ENCODE measurements at regions not wholly inside any gene's neighbourhood (a gene's known extent, or its start where the extent isn't known, plus 50 kb on each side); places are given as distances from the start of the nearest gene placed in this dataset.

- no peak for DNase-seq
Measured at GRCh38 chr10:128222332-128222849, 96.2 kb upstream of the MKI67 start.

- no peak for DNase-seq
Measured at GRCh38 chr10:128230401-128230800, 104.2 kb upstream of the MKI67 start.

- no peak for DNase-seq
Measured at GRCh38 chr10:128233422-128233821, 107.2 kb upstream of the MKI67 start.

- no peak for DNase-seq
Measured at GRCh38 chr10:128237710-128238109, 111.5 kb upstream of the MKI67 start.

GRCh38 chr10:128241023-128241422, 114.8 kb upstream of the MKI67 start:
- no peak for DNase-seq

GRCh38 chr10:128242641-128243040, 116.4 kb upstream of the MKI67 start:
- DNase-seq, result peak; percentile 42

- DNase-seq, result no peak
Measured at GRCh38 chr10:128245026-128245425, 118.8 kb upstream of the MKI67 start.

- DNase-seq, result no peak
Measured at GRCh38 chr10:128247576-128247975, 121.4 kb upstream of the MKI67 start.

GRCh38 chr10:128254476-128254875, 128.3 kb upstream of the MKI67 start:
- no peak for DNase-seq

- no peak for DNase-seq
Measured at GRCh38 chr10:128257428-128257827, 131.2 kb upstream of the MKI67 start.

- DNase-seq, result no peak
Measured at GRCh38 chr10:128258421-128258976, 132.3 kb upstream of the MKI67 start.

- peak; percentile 79 for DNase-seq
Measured at GRCh38 chr10:128263891-128264688, 137.9 kb upstream of the MKI67 start.

- DNase-seq, result no peak
Measured at GRCh38 chr10:128265596-128265995, 139.4 kb upstream of the MKI67 start.

GRCh38 chr10:128267581-128267980, 141.4 kb upstream of the MKI67 start:
- DNase-seq, result no peak

GRCh38 chr10:128268015-128268722, 141.9 kb upstream of the MKI67 start:
- DNase-seq, result peak; percentile 88

GRCh38 chr10:128274938-128275337, 148.7 kb upstream of the MKI67 start:
- peak; percentile 73 for DNase-seq

GRCh38 chr10:128275388-128276177, 149.4 kb upstream of the MKI67 start:
- DNase-seq, result no peak

- DNase-seq, result no peak
Measured at GRCh38 chr10:128277267-128277840, 151.1 kb upstream of the MKI67 start.

GRCh38 chr10:128278362-128278761, 152.1 kb upstream of the MKI67 start:
- no peak for DNase-seq

- no peak for DNase-seq
Measured at GRCh38 chr10:128280271-128280670, 154.0 kb upstream of the MKI67 start.

GRCh38 chr10:128281343-128281742, 155.1 kb upstream of the MKI67 start:
- no peak for DNase-seq

- DNase-seq, result no peak
Measured at GRCh38 chr10:128281861-128282260, 155.6 kb upstream of the MKI67 start.

Measured in left hindlimb (tissue), 1 donor.